ENCODE measurements at regions not wholly inside any gene's neighbourhood (a gene's known extent, or its start where the extent isn't known, plus 50 kb on each side); places are given as distances from the start of the nearest gene placed in this dataset.

- no peak for TF ChIP-seq CTCF (conservative IDR thresholded peaks at IDR 0.05)
- H3K27ac ChIP-seq, result no peak overlapping the region
These were observed 659.4 kb downstream of the TBC1D22A start for GRCh38 chr22:47421846-47422245.

- TF ChIP-seq CTCF (conservative IDR thresholded peaks at IDR 0.05), result no peak
- no peak overlapping the region for H3K27ac ChIP-seq
These were observed 657.8 kb downstream of the TBC1D22A start for GRCh38 chr22:47420211-47420610.

- no peak for TF ChIP-seq CTCF (conservative IDR thresholded peaks at IDR 0.05)
These were observed 656.8 kb downstream of the TBC1D22A start for GRCh38 chr22:47419239-47419638.

GRCh38 chr22:47417699-47418098, 655.2 kb downstream of the TBC1D22A start:
- no peak for TF ChIP-seq CTCF (conservative IDR thresholded peaks at IDR 0.05)
- no peak overlapping the region for H3K27ac ChIP-seq

More at GRCh38 chr22:47419239-47419638, 656.8 kb downstream of the TBC1D22A start:
- no peak overlapping the region for H3K27ac ChIP-seq

GRCh38 chr22:47411006-47411405, 648.6 kb downstream of the TBC1D22A start:
- no peak for TF ChIP-seq CTCF (conservative IDR thresholded peaks at IDR 0.05)
- no peak overlapping the region for H3K27ac ChIP-seq

GRCh38 chr22:47409539-47410275, 647.3 kb downstream of the TBC1D22A start:
- TF ChIP-seq CTCF (conservative IDR thresholded peaks at IDR 0.05), result no peak
- no peak overlapping the region for H3K27ac ChIP-seq

- peak; percentile 54 for TF ChIP-seq CTCF (conservative IDR thresholded peaks at IDR 0.05)
- H3K27ac ChIP-seq, result no peak overlapping the region
These were observed 646.0 kb downstream of the TBC1D22A start for GRCh38 chr22:47408409-47408808.

Measured in VCaP (cell line).